CD4-positive, alpha-beta T cell (primary cell): ENCODE measurements at regions not wholly inside any gene's neighbourhood (a gene's known extent, or its start where the extent isn't known, plus 50 kb on each side); places are given as distances from the start of the nearest gene placed in this dataset.
A peak's percentile ranks its signal among the peaks of the same experiment; 100 is the strongest.

Source experiments
- ATAC-seq: fragments of 200-7000 bp; cut with Tn5 transposase; one replicate; pipeline ENCODE4 v1.10.0; 2022; ENCODE audit warnings: mild to moderate bottlenecking; ENCODE audit not compliant: poor library complexity
- CTCF ChIA-PET: fragments of 350-600 bp; sonication (Branson Sonifier 250); formaldehyde crosslinking; loops from one replicate; lab custom pipeline; 2021; ENCODE audit warnings: antibody characterized with exemption, inconsistent platforms; lab: Charles Lee
- POLR2A ChIA-PET: fragments of 350-600 bp; sonication (Branson Sonifier 250); formaldehyde crosslinking; loops from one replicate; lab custom pipeline; 2021; ENCODE audit warnings: antibody characterized with exemption, inconsistent platforms; lab: Charles Lee
- DNase-seq, 14 experiments: peaks; one replicate each; pipeline ENCODE4 v3.0.0-alpha.2; 2013 to 2020; ENCODE audit warnings: mixed read lengths in 2 of 14
- H3K27ac ChIP-seq, 2 donors: one replicate each; pipeline versions ENCODE4 v1.5.1 to v1.7.0; 2013; ENCODE audit warnings: low read length in 2 of 2, low read depth in 1 of 2, mild to moderate bottlenecking in 1 of 2
- H3K27me3 ChIP-seq, 2 experiments: 1 replicate in 1 of 2; 2 replicates in 1 of 2; pipeline versions ENCODE4 v1.6.1 to v1.7.0; 2013; ENCODE audit warnings: low read length in 2 of 2, control low read depth in 1 of 2, mild to moderate bottlenecking in 1 of 2, moderate library complexity in 1 of 2; ENCODE audit not compliant: insufficient read depth in 2 of 2, control insufficient read depth in 1 of 2
- H3K36me3 ChIP-seq: one replicate; pipeline ENCODE4 v1.6.1; 2013; ENCODE audit warnings: low read length, control low read depth; ENCODE audit not compliant: insufficient read depth
- H3K4me1 ChIP-seq: one replicate; pipeline ENCODE4 v1.6.1; 2013; ENCODE audit warnings: low read length, control low read depth; ENCODE audit not compliant: insufficient read depth
- H3K4me3 ChIP-seq: one replicate; pipeline ENCODE4 v1.5.1; 2013; ENCODE audit warnings: mild to moderate bottlenecking, low read length, moderate library complexity
- H3K9me3 ChIP-seq, 2 experiments: 1 replicate in 1 of 2; 2 replicates in 1 of 2; pipeline versions ENCODE4 v1.6.1 to v1.7.0; 2013; ENCODE audit warnings: low read length in 2 of 2, mild to moderate bottlenecking in 2 of 2, control low read depth in 1 of 2, moderate library complexity in 1 of 2; ENCODE audit not compliant: control insufficient read depth in 1 of 2, insufficient read depth in 1 of 2
- H3K27ac Mint-ChIP-seq: one replicate; pipeline ENCODE4 v1.8.0; 2020; ENCODE audit warnings: mixed read lengths
- H3K27me3 Mint-ChIP-seq: one replicate; pipeline ENCODE4 v1.8.0; 2021; ENCODE audit warnings: mixed read lengths
- H3K36me3 Mint-ChIP-seq: one replicate; pipeline ENCODE4 v1.8.0; 2021; ENCODE audit warnings: low read depth, mixed read lengths
- H3K4me1 Mint-ChIP-seq: one replicate; pipeline ENCODE4 v1.8.0; 2021; ENCODE audit warnings: low read depth, mixed read lengths
- H3K4me3 Mint-ChIP-seq: one replicate; pipeline ENCODE4 v1.8.0; 2020; ENCODE audit warnings: mild to moderate bottlenecking, mixed read lengths
- H3K9me3 Mint-ChIP-seq: one replicate; pipeline ENCODE4 v1.8.0; 2020; ENCODE audit warnings: mixed read lengths
- intact Hi-C, 2 experiments: fragments of 100-400 bp; cut with DNase I in 1 of 2; cut with micrococcal nuclease in 1 of 2; formaldehyde crosslinking; loops; one replicate each; pipeline versions ENCODE4 v1.15.1 to v1.9.0; 2023 to 2025; cut with DNase I, micrococcal nuclease
- TF ChIP-seq, protein P1 (sequence below): fragments of 200-600 bp; IDR thresholded peaks from one replicate; pipeline ENCODE4 v1.8.0; 2022; ENCODE audit warnings: antibody characterized with exemption, mild to moderate bottlenecking

DNA sequence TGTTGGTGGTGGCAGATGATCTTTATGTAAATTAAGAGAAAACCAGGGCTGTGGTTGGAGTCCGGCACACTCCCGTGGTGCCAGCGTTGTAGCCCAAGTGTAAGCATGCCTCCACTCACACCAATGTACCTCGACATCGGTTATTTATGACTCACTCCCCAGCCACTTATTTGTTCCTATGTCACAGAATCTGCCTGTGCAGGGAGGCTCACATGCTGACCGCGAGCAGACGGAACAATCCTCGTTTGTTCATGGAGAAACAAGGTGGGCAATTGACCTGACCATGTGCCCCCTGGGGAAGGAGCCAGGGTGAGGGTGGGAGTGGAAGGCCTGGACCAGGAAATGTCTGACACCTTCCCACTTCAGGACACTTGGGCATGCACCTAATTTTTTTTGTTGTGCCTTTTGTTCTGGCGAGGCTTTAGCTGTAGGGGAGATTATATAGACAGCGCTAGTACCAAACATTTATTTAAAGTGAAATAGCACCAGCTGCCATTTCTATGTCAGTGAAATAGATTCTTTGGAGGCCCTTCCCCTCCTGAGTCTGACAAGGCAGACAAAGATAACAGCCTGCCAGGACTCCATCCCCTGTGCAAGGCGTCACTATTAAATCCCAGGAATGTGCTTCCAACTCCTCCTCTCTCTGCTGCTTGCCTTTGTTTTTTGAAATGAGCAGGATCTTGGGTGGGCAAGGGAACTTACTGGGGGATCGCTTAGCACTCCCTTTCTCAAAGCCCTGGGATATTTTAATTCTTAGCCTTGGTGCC, 394.2 kb downstream of the FGF9 start:
- no peaks in the 10 kb centered on the region for H3K36me3 ChIP-seq
- Mint-ChIP-seq H3K4me1 (peaks cover 76% of the 10 kb centered on the region), H3K36me3 (no peaks in the 10 kb centered on the region), H3K4me3 (no peak overlapping the region), H3K9me3 (no peaks in the 10 kb centered on the region), H3K27ac (peak overlapping the region; percentile 95), H3K27me3 (no peaks in the 10 kb centered on the region)
- no peak overlapping the region for H3K4me3 ChIP-seq
- H3K27me3 ChIP-seq = no peaks in the 10 kb centered on the region
- TF ChIP-seq, protein P1, sequence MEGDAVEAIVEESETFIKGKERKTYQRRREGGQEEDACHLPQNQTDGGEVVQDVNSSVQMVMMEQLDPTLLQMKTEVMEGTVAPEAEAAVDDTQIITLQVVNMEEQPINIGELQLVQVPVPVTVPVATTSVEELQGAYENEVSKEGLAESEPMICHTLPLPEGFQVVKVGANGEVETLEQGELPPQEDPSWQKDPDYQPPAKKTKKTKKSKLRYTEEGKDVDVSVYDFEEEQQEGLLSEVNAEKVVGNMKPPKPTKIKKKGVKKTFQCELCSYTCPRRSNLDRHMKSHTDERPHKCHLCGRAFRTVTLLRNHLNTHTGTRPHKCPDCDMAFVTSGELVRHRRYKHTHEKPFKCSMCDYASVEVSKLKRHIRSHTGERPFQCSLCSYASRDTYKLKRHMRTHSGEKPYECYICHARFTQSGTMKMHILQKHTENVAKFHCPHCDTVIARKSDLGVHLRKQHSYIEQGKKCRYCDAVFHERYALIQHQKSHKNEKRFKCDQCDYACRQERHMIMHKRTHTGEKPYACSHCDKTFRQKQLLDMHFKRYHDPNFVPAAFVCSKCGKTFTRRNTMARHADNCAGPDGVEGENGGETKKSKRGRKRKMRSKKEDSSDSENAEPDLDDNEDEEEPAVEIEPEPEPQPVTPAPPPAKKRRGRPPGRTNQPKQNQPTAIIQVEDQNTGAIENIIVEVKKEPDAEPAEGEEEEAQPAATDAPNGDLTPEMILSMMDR = no peak
- POLR2A ChIA-PET = interaction anchor here (3.0 kb wide), 1 partner anchor 11 kb away, joined by 13 read pairs; no protein-coding TSS in a partner anchor
- H3K27ac ChIP-seq = peak overlapping the region; percentile 15 to 42
- DNase-seq = peak in 1 of 14 experiments; percentile 16
- CTCF ChIA-PET = interaction anchor here (0.9 kb wide), 1 partner anchor 10 kb away, joined by 3 read pairs; no protein-coding TSS in a partner anchor
- H3K4me1 ChIP-seq = peaks cover 56% of the 10 kb centered on the region
- intact Hi-C loops = loop anchor here (5.0 to 10.0 kb wide), 4 partner anchors 97 to 430 kb away; partner anchors contain the start of gene FGF9 (in 2 of the 2)
- no peak for ATAC-seq
- H3K9me3 ChIP-seq = peaks cover 0 to 5% of the 10 kb centered on the region in 2 experiments

DNA sequence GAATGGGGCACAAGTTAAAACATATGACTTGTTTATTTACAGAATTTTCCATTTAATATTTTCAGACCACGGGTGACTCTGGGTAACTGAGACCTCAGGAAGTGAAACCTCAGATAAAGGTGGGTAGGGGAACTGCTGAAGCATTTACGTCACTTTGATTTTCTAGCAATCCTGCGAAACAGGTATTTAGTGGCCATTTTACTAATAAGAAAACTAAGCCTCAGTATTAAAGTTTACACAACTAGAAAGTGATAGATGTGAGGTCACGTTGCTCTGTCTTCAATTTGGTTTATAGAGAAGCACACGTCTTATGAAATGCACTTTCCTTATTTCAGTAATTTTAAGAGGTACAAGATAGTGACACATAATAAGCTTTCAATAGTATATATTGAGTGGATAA, 402.8 kb downstream of the FGF9 start:
- no peaks in the 10 kb centered on the region for H3K36me3 ChIP-seq
- H3K4me3 ChIP-seq = no peak overlapping the region
- Mint-ChIP-seq H3K9me3 (no peaks in the 10 kb centered on the region), H3K4me3 (no peak overlapping the region), H3K4me1 (peaks cover 28% of the 10 kb centered on the region), H3K27me3 (no peaks in the 10 kb centered on the region), H3K36me3 (no peaks in the 10 kb centered on the region), H3K27ac (no peak overlapping the region)
- POLR2A ChIA-PET = interaction anchor here (2.5 kb wide), 1 partner anchor 12 kb away, joined by 10 read pairs; no protein-coding TSS in a partner anchor
- TF ChIP-seq, protein P1 = no peak
- no peak overlapping the region for H3K27ac ChIP-seq
- no peaks in the 10 kb centered on the region for H3K9me3 ChIP-seq
- CTCF ChIA-PET = no interaction called here
- H3K27me3 ChIP-seq = no peaks in the 10 kb centered on the region
- DNase-seq (peak in 1 of 14 experiments; percentile 48), ATAC-seq (no peak)
- H3K4me1 ChIP-seq = peaks cover 10% of the 10 kb centered on the region
- intact Hi-C loops = no loop called here

DNA sequence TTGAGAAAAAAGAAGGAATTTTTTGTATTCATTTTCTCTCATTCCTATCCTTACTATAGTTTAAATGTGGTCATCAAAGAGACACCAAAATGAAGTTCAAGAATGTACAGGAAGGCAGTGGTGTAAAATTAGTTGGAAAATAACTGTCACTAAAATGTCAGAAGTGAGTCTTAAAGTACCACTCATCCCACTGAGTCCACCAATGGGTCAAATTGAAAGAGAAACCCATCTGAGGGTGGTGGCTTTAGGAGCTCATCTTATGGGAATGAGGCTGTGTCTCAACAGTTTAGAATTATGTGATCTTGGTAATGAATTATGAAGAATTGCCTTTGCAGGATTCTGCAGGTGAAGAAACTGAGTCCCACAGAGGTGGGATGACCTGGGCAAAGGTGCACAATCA, 403.5 kb downstream of the FGF9 start:
- H3K4me1 Mint-ChIP-seq = peaks cover 28% of the 10 kb centered on the region
- ATAC-seq = no peak

More for the DNA sequence above, 403.5 kb downstream of the FGF9 start:
- Histone ChIP-seq H3K4me3 (no peak overlapping the region), H3K27ac (no peak overlapping the region), H3K4me1 (peaks cover 10% of the 10 kb centered on the region), H3K9me3 (no peaks in the 10 kb centered on the region), H3K36me3 (no peaks in the 10 kb centered on the region), H3K27me3 (no peaks in the 10 kb centered on the region)
- Mint-ChIP-seq H3K27me3 (no peaks in the 10 kb centered on the region), H3K27ac (no peak overlapping the region), H3K36me3 (no peaks in the 10 kb centered on the region), H3K9me3 (no peaks in the 10 kb centered on the region), H3K4me3 (no peak overlapping the region)
- intact Hi-C loops = no loop called here
- no peak for DNase-seq
- POLR2A ChIA-PET = interaction anchor here (2.5 to 3.1 kb wide), 2 partner anchors 12 to 13 kb away, joined by 10 to 13 read pairs; no protein-coding TSS in a partner anchor
- CTCF ChIA-PET = interaction anchor here (1.2 kb wide), 1 partner anchor 9 kb away, joined by 3 read pairs; no protein-coding TSS in a partner anchor
- TF ChIP-seq, protein P1 = no peak
